Head of caudate nucleus (tissue), 42 donors: ENCODE measurements at regions not wholly inside any gene's neighbourhood (a gene's known extent, or its start where the extent isn't known, plus 50 kb on each side); places are given as distances from the start of the nearest gene placed in this dataset.
"Not testable (repeated sequence)": the region's sequence is repeated elsewhere in the genome, so short reads cannot be mapped to it uniquely, and the experiment has no call there.

Experiments
- DNase-seq, 42 donors: peaks; one replicate each; pipeline versions ENCODE4 v3.0.0 to v3.0.0-alpha.2; 2020 to 2021; ENCODE audit warnings: mixed read lengths in 7 of 42
- intact Hi-C: fragments of 100-400 bp; cut with DNase I; formaldehyde crosslinking; loops from one replicate; pipeline ENCODE4 v1.15.0; 2022

DNA sequence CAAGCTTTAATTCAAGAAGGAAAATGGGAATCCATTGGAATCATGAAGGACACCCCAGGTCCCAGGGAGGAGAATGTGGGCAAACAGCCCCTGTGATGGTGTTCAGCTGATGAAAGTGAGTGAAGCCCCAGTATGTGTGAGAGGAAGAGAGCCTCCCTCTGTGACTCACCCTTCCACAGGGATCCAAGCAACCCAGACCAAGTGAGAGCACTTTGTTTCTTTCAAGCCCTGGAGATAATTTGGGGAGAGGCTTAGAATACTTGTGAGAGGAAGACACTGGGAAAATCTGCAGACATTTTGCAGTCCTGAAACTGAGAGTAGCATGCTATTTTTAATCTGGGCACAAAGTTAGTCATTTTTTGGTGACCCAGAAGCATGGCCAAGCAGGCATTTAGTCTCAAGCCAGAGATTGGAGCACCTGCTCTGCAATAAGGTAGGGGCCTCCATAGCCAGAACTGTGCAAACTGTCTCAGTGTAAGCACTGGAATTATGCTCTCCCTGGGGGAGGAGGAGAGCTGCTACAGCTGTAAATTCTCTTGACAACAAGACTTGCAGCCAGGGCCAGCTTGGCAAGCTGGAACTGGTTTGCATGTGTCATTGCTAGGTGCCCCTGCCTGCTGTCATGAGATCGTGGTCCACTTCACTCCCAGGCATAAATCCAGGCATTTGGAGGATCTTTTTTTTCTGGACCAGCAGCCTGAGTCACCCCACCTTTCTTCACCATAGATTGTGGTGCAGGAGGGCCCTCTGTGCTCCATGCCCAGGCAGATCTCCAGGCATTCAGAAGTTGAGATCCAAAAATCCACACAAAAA lies 537.8 kb upstream of the DPPA4 start:
- intact Hi-C loops: no loop called here
- no peak for DNase-seq

DNA sequence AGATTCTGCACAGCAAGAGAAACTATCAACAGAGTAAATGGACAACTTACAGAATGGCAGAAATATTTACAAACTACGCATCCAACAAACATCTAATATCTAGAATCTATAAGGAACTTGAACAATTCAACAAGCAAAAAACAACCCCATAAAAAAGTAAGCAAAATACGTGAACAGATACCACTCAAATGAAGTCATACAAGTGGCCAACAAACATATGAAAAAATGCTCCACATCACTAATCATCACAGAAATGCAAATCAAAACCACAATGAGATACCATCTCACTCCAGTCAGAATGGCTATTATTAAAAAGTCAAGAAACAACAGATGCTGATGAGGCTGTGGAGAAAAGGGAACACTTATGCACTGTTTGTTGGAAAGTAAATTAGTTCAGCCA lies 540.3 kb upstream of the DPPA4 start:
- intact Hi-C loops, DNase-seq: not testable (repeated sequence)

GRCh38 chr3:109882144-109882543 lies 544.8 kb upstream of the DPPA4 start:
- DNase-seq: no peak
- intact Hi-C loops: no loop called here

DNA sequence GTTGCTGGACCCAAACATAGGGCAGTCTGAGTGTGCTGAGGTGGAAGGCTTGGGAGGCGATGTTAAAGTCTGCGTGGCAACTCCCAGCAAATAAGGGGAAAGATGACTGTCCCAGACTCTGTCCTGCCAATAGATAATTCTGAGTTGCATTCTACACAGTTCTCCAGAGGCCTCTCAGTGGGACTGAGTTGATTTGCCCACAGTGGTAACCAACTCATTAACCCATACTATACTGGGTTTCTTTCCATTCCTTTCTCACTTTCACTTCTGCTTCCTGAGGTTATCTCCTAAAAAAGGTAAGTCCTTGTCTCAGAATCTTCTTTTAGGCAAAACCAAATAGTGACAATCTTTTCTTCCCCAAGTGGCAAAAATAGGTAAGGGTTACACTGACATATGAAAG lies 549.9 kb upstream of the DPPA4 start:
- no peak for DNase-seq
- intact Hi-C loops: no loop called here

DNA sequence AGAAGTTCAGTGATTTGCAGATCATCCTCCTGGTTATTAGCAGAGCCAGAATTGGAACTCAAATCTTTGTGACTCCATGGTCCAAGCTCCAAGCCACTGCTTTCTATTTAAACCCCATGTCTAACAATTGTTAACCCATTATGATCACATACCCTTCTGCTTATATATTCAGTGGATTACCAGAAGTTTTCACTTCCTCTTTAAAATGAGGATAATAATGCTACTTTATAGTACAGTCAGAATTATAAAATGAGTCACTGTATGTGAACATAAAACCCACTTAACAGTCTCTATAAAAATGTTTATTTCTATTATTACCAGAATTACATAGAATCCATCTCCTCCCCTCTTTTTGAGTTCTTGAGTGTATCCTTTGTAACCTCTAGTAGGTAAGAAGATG lies 550.7 kb upstream of the DPPA4 start:
- no peak for DNase-seq
- intact Hi-C loops: no loop called here

- DNase-seq: no peak
- intact Hi-C loops: no loop called here
Measured at GRCh38 chr3:109897734-109898133, 560.4 kb upstream of the DPPA4 start.

DNA sequence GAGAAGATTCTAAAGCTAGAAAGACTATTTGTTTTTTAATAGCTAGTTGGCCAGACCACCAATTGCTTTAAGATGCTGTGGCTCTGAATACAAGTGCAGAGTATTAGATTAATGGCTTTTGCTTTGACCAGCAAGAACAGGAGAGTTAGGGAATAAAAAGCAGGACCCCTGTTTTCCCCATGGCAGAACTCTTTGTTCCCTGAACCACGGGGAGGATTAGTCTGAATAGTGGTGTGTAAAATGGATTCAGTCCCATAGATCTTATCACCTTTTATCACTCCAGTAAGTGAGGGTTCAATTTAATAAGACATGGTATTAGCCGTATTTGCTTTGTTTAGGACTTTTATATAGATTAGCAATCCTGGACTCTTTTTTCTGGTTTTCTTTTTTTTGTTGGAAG lies 562.6 kb upstream of the DPPA4 start:
- DNase-seq: no peak

GRCh38 chr3:109900783-109901182 lies 563.4 kb upstream of the DPPA4 start:
- intact Hi-C loops: no loop called here
- DNase-seq: no peak

More for the DNA sequence above, 562.6 kb upstream of the DPPA4 start:
- intact Hi-C loops: no loop called here

- DNase-seq: no peak
- intact Hi-C loops: no loop called here
Measured at GRCh38 chr3:109902549-109902948, 565.2 kb upstream of the DPPA4 start.

- DNase-seq: no peak
- intact Hi-C loops: no loop called here
Measured at GRCh38 chr3:109903100-109903499, 565.8 kb upstream of the DPPA4 start.

DNA sequence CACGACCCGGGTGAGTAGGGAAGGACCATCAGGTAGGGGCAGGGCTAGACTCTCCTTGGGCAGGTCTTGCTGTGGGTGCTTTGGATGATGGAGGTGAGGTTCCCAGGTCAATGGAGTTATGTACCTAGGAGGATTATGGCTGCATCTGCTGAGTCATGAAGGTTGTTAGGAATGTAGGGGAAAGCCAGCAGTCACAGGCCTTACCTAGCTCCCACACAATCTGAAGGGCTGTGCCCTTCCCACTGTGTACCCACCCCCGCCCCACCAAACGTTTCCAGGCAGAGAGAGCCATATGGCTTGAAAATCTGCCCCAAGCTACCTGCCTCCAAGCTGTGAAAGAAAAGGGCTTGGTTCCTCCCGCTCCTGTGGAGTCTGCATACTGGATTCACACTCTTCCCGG lies 573.4 kb upstream of the DPPA4 start:
- intact Hi-C loops: no loop called here
- DNase-seq: no peak

DNA sequence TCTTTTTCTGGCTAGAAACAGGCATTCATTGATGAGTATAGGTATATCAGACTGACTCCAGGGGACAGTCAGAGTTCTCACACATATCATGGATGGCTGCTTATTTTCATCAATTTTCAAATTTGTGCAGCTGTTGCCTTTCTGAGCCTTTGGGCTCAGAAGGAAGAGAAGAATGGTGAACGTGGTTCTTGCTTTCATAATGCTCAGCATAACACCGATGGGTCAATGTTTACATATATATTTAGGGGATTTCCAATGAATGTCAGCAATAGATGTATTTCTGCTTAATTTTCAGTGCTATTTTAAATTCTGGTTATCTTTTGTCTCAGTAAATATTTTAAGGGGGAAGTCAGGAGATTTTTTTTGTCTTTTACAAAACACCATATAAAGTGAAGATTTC lies 581.4 kb upstream of the DPPA4 start:
- intact Hi-C loops: no loop called here
- no peak for DNase-seq

DNA sequence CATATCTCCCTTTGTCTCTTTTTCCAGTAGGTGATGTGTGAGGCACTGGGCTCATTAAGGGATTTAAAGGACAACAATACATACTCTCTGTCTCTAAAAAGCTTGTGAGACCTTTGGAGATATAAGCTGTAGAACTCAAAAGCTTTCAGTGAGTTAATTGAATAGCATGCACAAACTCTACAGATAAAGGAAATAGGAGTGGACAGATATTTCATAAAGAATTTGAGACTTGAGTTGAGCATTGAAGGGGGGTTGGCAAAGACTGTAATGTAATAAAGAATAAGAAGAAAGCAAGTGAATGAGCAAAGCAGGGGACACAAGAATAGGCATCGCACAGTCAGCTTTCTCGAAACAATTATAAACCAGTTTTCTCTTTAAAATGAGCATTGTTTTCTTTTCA lies 583.4 kb upstream of the DPPA4 start:
- no peak for DNase-seq
- intact Hi-C loops: no loop called here

GRCh38 chr3:109921509-109921908 lies 584.2 kb upstream of the DPPA4 start:
- no peak for DNase-seq
- intact Hi-C loops: no loop called here

- DNase-seq: no peak
- intact Hi-C loops: no loop called here
Measured at GRCh38 chr3:109922856-109923255, 585.5 kb upstream of the DPPA4 start.

- intact Hi-C loops: no loop called here
- DNase-seq: no peak
Measured at GRCh38 chr3:109923431-109923830, 586.1 kb upstream of the DPPA4 start.

GRCh38 chr3:109924196-109924595 lies 586.9 kb upstream of the DPPA4 start:
- intact Hi-C loops: no loop called here
- no peak for DNase-seq

DNA sequence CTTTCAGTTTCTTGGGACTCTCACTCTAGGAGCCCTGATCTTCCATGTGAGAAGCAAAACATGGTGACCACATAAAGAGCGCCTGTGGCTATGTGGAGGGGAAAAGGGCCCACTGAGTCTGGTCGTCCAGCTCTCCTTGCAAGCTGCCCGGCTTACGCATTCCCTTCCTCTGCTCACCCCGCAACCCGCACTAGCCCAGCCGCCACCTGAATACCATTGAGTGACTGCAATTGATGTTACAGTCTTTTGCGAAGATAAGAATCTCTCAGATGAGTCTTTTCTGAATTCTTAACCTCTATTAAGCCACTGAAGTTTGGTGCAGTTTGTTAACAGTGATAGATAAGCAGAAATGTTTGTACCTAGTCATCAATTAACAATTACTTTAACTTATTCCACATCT lies 589.0 kb upstream of the DPPA4 start:
- intact Hi-C loops: no loop called here
- DNase-seq: no peak

DNA sequence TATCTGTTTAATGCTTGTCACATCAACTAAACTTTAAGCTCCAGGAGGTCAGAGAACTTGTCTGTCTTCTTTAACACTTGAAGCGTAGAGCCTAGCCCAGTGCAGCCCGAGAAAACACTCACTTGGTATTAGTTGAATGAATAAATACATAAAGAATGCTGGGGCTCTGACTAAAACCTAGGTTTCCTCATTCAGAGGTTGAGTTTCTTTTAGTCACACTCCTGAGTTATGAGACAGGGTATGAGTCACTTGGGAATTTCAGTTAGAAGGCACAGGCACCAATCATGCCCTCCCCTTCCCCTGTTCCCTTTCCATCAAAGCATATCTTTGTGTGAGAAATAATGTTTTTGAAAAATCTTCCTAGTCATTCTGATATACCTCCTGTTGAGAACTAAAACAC lies 589.8 kb upstream of the DPPA4 start:
- DNase-seq: peak in 8 of 42 donors; percentile 6 to 58 (median 28)
- intact Hi-C loops: no loop called here

DNA sequence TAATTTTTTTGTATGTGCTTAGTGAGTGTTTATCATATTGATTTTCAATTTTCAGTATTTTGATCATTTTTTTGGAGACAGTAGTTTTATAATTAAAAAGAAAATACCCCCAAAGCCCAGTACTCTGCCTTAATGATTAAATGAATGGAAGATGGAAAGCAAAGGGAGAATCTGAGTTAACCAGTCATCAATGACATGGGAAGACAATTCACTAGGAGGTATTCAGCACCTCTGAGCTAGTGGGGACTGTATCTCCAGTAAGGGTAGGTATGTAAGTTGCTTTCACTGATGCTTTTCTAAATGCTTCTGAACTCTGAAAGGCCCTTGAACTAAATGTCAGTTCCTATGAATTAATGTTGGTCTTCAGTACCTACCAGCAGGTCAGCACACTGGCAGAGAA lies 590.4 kb upstream of the DPPA4 start:
- no peak for DNase-seq

GRCh38 chr3:109930582-109930981 lies 593.2 kb upstream of the DPPA4 start:
- intact Hi-C loops: no loop called here

More for the DNA sequence above, 590.4 kb upstream of the DPPA4 start:
- intact Hi-C loops: no loop called here

DNA sequence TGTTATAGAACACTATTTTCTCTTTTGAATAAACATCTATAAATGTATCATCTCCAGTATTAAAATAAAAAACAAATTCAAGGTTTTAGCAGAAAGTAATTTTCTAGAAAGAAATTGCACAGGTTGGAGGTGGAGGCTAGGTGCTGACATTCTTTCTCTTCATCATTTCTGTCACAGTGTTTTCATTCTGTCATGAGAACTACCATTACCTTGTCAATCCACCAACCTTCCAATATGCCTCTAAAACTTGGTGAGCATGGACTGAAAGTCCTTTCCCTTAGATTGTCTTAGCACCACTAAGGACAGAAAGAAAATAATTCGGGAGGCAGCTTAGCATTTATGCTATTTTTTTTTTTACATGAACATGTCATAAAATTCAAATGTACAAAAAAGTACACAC lies 596.2 kb upstream of the DPPA4 start:
- intact Hi-C loops: no loop called here
- DNase-seq: no peak

More at GRCh38 chr3:109930582-109930981, 593.2 kb upstream of the DPPA4 start:
- no peak for DNase-seq
